A673 (cell line): ENCODE measurements at regions not wholly inside any gene's neighbourhood (a gene's known extent, or its start where the extent isn't known, plus 50 kb on each side); places are given as distances from the start of the nearest gene placed in this dataset.

ENCODE experiments used
- BruUV-seq: library from RNA; stranded (reverse); fragments of 400-500 nt; replicated peaks from 2 replicates; lab custom pipeline; 2021; lab: Mats Ljungman, UMichigan
- CTCF ChIA-PET: fragments of 300-600 bp; sonication (Branson Sonifier 250); formaldehyde crosslinking; loops from one replicate; lab custom pipeline; 2022; ENCODE audit warnings: antibody characterized with exemption; lab: Charles Lee
- POLR2A ChIA-PET: fragments of 300-600 bp; sonication (Branson Sonifier 250); formaldehyde crosslinking; loops from one replicate; lab custom pipeline; 2022; ENCODE audit warnings: antibody characterized with exemption; ENCODE audit not compliant: low non-redundant PET; lab: Charles Lee
- DNase-seq: peaks from one replicate; pipeline ENCODE4 v3.0.0-alpha.2; 2015; ENCODE audit warnings: low spot score
- H3K27ac ChIP-seq: fragments of 200-600 bp; sonication (generic); 2 replicates; pipeline ENCODE4 v1.5.1; 2016; ENCODE audit warnings: mixed run types, low read depth, mild to moderate bottlenecking, mixed read lengths, antibody characterized with exemption, low read length; ENCODE audit not compliant: poor library complexity, severe bottlenecking
- H3K27me3 ChIP-seq: fragments of 200-600 bp; sonication (generic); replicated peaks from 2 replicates; pipeline ENCODE4 v1.6.1; 2017; ENCODE audit warnings: mixed run types, low read depth, mild to moderate bottlenecking, mixed read lengths, antibody characterized with exemption, low read length; ENCODE audit not compliant: insufficient read depth, poor library complexity
- H3K36me3 ChIP-seq: fragments of 200-600 bp; sonication (generic); 2 replicates; pipeline ENCODE4 v1.6.1; 2016; ENCODE audit warnings: mixed run types, mild to moderate bottlenecking, mixed read lengths, antibody characterized with exemption, low read length; ENCODE audit not compliant: insufficient read depth, poor library complexity, severe bottlenecking
- H3K4me1 ChIP-seq: fragments of 200-600 bp; sonication (generic); 2 replicates; pipeline ENCODE4 v1.6.1; 2017; ENCODE audit warnings: mixed run types, mild to moderate bottlenecking, mixed read lengths, antibody characterized with exemption, low read length; ENCODE audit not compliant: insufficient read depth, poor library complexity, severe bottlenecking
- H3K4me3 ChIP-seq: fragments of 200-600 bp; sonication (generic); 2 replicates; pipeline ENCODE4 v1.5.1; 2016; ENCODE audit warnings: low read depth, mixed run types, mild to moderate bottlenecking, mixed read lengths, low read length; ENCODE audit not compliant: poor library complexity, severe bottlenecking
- H3K9me3 ChIP-seq: fragments of 200-600 bp; sonication (generic); 2 replicates; pipeline ENCODE4 v1.6.1; 2016; ENCODE audit warnings: mixed run types, low read depth, mild to moderate bottlenecking, mixed read lengths, antibody characterized with exemption, low read length; ENCODE audit not compliant: poor library complexity, severe bottlenecking
- CTCF ChIP-seq: fragments of 300-800, 200-600 bp; sonication (generic); conservative IDR thresholded peaks from 2 replicates; pipeline ENCODE4 v1.5.1; 2017; ENCODE audit warnings: low read depth, mild to moderate bottlenecking, antibody characterized with exemption, low read length, moderate library complexity, mixed read lengths
- EZH2 ChIP-seq: fragments of 200-600 bp; sonication (generic); IDR thresholded peaks from 2 replicates; pipeline ENCODE4 v1.6.1; 2017; ENCODE audit warnings: borderline replicate concordance, low read depth, mild to moderate bottlenecking, mixed read lengths, antibody characterized with exemption, low read length; ENCODE audit not compliant: poor library complexity, severe bottlenecking
- intact Hi-C: fragments of 100-400 bp; cut with micrococcal nuclease; formaldehyde crosslinking; loops from one replicate; pipeline ENCODE4 v1.10.0; 2022; ENCODE audit not compliant: unreplicated experiment

GRCh38 chr21:25361765-25362164 lies 245.5 kb downstream of the MRPL39 start:
- POLR2A ChIA-PET: no interaction called here
- CTCF ChIA-PET: no interaction called here
- H3K36me3 ChIP-seq: no peaks in the 10 kb centered on the region
- no peaks in the 10 kb centered on the region for H3K4me1 ChIP-seq
- TF ChIP-seq CTCF: no peak
- TF ChIP-seq EZH2: no peak
- no peaks in the 10 kb centered on the region for H3K27me3 ChIP-seq
- DNase-seq: no peak
- intact Hi-C loops: no loop called here
- H3K27ac ChIP-seq: no peak overlapping the region
- H3K9me3 ChIP-seq: no peaks in the 10 kb centered on the region
- no TSS peak for BruUV-seq
- H3K4me3 ChIP-seq: no peak overlapping the region

GRCh38 chr21:25361097-25361496 lies 246.2 kb downstream of the MRPL39 start:
- Histone ChIP-seq H3K9me3 (no peaks in the 10 kb centered on the region), H3K4me3 (no peak overlapping the region), H3K27me3 (no peaks in the 10 kb centered on the region), H3K36me3 (no peaks in the 10 kb centered on the region), H3K4me1 (no peaks in the 10 kb centered on the region), H3K27ac (no peak overlapping the region)
- no TSS peak for BruUV-seq
- no peak for DNase-seq
- POLR2A ChIA-PET: interaction anchor here (0.5 kb wide), 1 partner anchor 22 kb away, joined by 4 read pairs; no protein-coding TSS in a partner anchor
- CTCF ChIA-PET: no interaction called here
- intact Hi-C loops: no loop called here
- TF ChIP-seq CTCF (no peak), EZH2 (no peak)

GRCh38 chr21:25360593-25360992 lies 246.7 kb downstream of the MRPL39 start:
- BruUV-seq: no TSS peak
- ChIA-PET CTCF (no interaction called here), POLR2A (no interaction called here)
- Histone ChIP-seq H3K4me1 (no peaks in the 10 kb centered on the region), H3K27me3 (no peaks in the 10 kb centered on the region), H3K36me3 (no peaks in the 10 kb centered on the region), H3K27ac (no peak overlapping the region), H3K9me3 (no peaks in the 10 kb centered on the region), H3K4me3 (no peak overlapping the region)
- no peak for TF ChIP-seq EZH2
- peak; percentile 27; the same call in 1 of the 2 replicates for TF ChIP-seq CTCF
- intact Hi-C loops: no loop called here
- no peak for DNase-seq
